ENCODE measurements at regions not wholly inside any gene's neighbourhood (a gene's known extent, or its start where the extent isn't known, plus 50 kb on each side); places are given as distances from the start of the nearest gene placed in this dataset.

DNA sequence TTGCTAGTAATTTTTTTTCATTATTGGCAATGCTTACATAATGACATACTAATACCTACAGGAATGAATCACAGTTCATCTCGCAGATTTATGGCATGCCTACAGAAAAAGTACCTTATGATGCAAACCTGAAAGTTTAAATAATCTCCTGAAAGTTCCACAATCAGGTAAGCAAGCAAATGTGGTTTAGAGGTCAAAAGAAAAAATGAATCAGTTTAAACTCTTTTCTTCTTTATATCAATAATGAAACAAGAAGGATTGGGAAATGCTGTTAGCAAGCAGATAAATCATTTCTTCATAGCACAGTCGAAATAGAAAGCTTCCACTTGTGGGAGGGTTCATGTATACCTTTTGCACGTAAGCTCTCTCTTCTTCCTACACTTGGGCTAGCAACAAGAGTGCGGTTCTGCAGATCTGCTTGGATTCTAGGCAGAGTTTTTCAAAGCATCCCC, 53.7 kb upstream of the MTPN start:
- TF ChIP-seq CTCF (IDR thresholded peaks at IDR 0.05; ENCODE audit: low read depth, low read length, missing control alignments) = no peak
- no peak overlapping the region for H3K4me3 ChIP-seq (replicated peaks; ENCODE audit: low read depth, low read length)
- DNase-seq (ENCODE audit: extremely low read depth, low read depth) = no peak

GRCh38 chr7:136030330-136030729, 53.2 kb upstream of the MTPN start:
- no peak for DNase-seq (ENCODE audit: extremely low read depth, low read depth)
- H3K4me3 ChIP-seq (replicated peaks; ENCODE audit: low read depth, low read length) = no peak overlapping the region
- no peak for TF ChIP-seq CTCF (IDR thresholded peaks at IDR 0.05; ENCODE audit: low read depth, low read length, missing control alignments)

DNA sequence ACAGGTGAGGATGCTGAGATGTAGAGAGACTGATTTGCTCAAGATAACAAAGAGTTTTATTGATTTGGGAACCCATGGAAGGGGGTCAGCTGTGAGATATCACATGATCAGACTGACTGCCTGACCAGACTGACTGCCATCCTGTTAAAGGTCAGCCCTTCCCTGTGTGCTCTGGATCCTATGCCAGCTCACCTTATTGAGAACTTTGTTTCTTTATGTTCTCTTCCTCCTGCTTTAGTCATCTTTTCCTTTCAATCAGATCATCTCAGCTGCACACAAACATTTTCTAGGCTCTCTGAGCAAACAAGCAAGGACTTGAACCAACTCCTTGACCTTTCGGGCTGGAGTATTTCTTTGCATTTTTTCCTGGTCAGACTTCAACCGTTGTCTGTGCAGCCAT, 50.0 kb upstream of the MTPN start:
- no peak for TF ChIP-seq CTCF (IDR thresholded peaks at IDR 0.05; ENCODE audit: low read depth, low read length, missing control alignments)
- DNase-seq (ENCODE audit: extremely low read depth, low read depth) = no peak
- no peak overlapping the region for H3K4me3 ChIP-seq (replicated peaks; ENCODE audit: low read depth, low read length)

Measured in HFF-Myc (cell line).